H1 (cell line): ENCODE measurements at regions not wholly inside any gene's neighbourhood (a gene's known extent, or its start where the extent isn't known, plus 50 kb on each side); places are given as distances from the start of the nearest gene placed in this dataset.

Experiments
- CTCF ChIA-PET: fragments of 300-600 bp; sonication (Branson Sonifier 250); formaldehyde crosslinking; loops from one replicate; lab custom pipeline; 2021; ENCODE audit not compliant: partially characterized antibody; lab: Charles Lee
- POLR2A ChIA-PET: fragments of 300-600 bp; sonication (Branson Sonifier 250); formaldehyde crosslinking; loops from one replicate; lab custom pipeline; 2021; ENCODE audit warnings: inconsistent platforms; ENCODE audit not compliant: partially characterized antibody; lab: Charles Lee
- DNase-seq, 2 experiments: peaks; one replicate each; pipeline versions ENCODE4 v3.0.0 to v3.0.0-alpha.2; 2010 to 2022; ENCODE audit warnings: low spot score in 2 of 2, low read depth in 1 of 2, mixed read lengths in 1 of 2
- FAIRE-seq: peaks from 2 replicates; lab custom pipeline; 2011; peaks lifted over from hg19 to GRCh38; lab: Jason Lieb, UNC
- H2AFZ ChIP-seq: 2 replicates; pipeline ENCODE4 v1.8.1; 2012; ENCODE audit warnings: low read length, inconsistent platforms
- H2AK5ac ChIP-seq: 2 replicates; pipeline ENCODE4 v1.6.1; 2013; ENCODE audit warnings: low read depth, low read length
- H2BK120ac ChIP-seq: replicated peaks from 2 replicates; pipeline ENCODE3; 2013; ENCODE audit warnings: low read depth, low read length, inconsistent platforms
- H2BK12ac ChIP-seq: 2 replicates; pipeline ENCODE4 v1.6.1; 2013; ENCODE audit warnings: low read depth, low read length
- H2BK15ac ChIP-seq: 2 replicates; pipeline ENCODE4 v1.6.1; 2013; ENCODE audit warnings: low read length
- H2BK20ac ChIP-seq: 2 replicates; pipeline ENCODE4 v1.6.1; 2013; ENCODE audit warnings: low read length
- H2BK5ac ChIP-seq: 2 replicates; pipeline ENCODE4 v1.6.1; 2013; ENCODE audit warnings: low read depth, low read length
- H3K14ac ChIP-seq: 2 replicates; pipeline ENCODE4 v1.6.1; 2013; ENCODE audit warnings: inconsistent platforms; ENCODE audit not compliant: insufficient read length
- H3K18ac ChIP-seq: 2 replicates; pipeline ENCODE4 v1.6.1; 2013; ENCODE audit warnings: low read length; ENCODE audit errors: extremely low read depth
- H3K23ac ChIP-seq: 2 replicates; pipeline ENCODE4 v1.6.1; 2013; ENCODE audit warnings: inconsistent platforms; ENCODE audit not compliant: insufficient read length
- H3K23me2 ChIP-seq: 2 replicates; pipeline ENCODE4 v1.6.1; 2013; ENCODE audit warnings: low read depth, low read length
- H3K27ac ChIP-seq: 2 replicates; pipeline ENCODE4 v1.6.1; 2011; ENCODE audit warnings: low read depth, low read length, inconsistent platforms
- H3K27me3 ChIP-seq, 4 experiments: replicated peaks in 1 of 4; 1 replicate in 1 of 4; 2 replicates in 3 of 4; pipeline versions ENCODE4 v1.6.1 to v1.8.1; 2011 to 2013; ENCODE audit warnings: low read length in 3 of 4, mild to moderate bottlenecking in 3 of 4, inconsistent platforms in 2 of 4, mixed read lengths in 2 of 4, moderate library complexity in 1 of 4; ENCODE audit not compliant: control insufficient read depth in 3 of 4, insufficient read depth in 3 of 4; ENCODE audit errors: extremely low read depth in 1 of 4
- H3K36me3 ChIP-seq, 4 experiments: 2 replicates each; pipeline versions ENCODE4 v1.6.1 to v1.8.1; 2011 to 2013; ENCODE audit warnings: mild to moderate bottlenecking in 4 of 4, low read length in 3 of 4, moderate library complexity in 2 of 4, control low read depth in 1 of 4, inconsistent platforms in 1 of 4; ENCODE audit not compliant: insufficient read depth in 4 of 4, control insufficient read depth in 2 of 4
- H3K4ac ChIP-seq: replicated peaks from 2 replicates; pipeline ENCODE3; 2013; ENCODE audit warnings: low read length, low read depth, mixed read lengths, inconsistent platforms; ENCODE audit not compliant: insufficient read length
- H3K4me1 ChIP-seq, 4 experiments: replicated peaks in 1 of 4; 1 replicate in 1 of 4; 2 replicates in 3 of 4; pipeline versions ENCODE4 v1.6.1 to v1.8.1; 2011 to 2013; ENCODE audit warnings: low read length in 3 of 4, inconsistent platforms in 2 of 4, mixed read lengths in 1 of 4; ENCODE audit not compliant: insufficient read depth in 4 of 4, control insufficient read depth in 3 of 4
- H3K4me2 ChIP-seq, 2 experiments: 2 replicates each; pipeline versions ENCODE4 v1.6.1 to v1.8.1; 2011 to 2013; ENCODE audit warnings: low read depth in 2 of 2, low read length in 2 of 2, control low read depth in 1 of 2, inconsistent platforms in 1 of 2, mild to moderate bottlenecking in 1 of 2; ENCODE audit not compliant: insufficient read depth in 1 of 2
- H3K4me3 ChIP-seq, 4 experiments: fragments of 200-600, 300-600 bp in 1 of 4; sonication (generic), shearing (Covaris generic), sonication (Bioruptor Twin) in 1 of 4; 2 replicates each; pipeline versions ENCODE4 v1.5.1 to v1.8.1; 2011 to 2016; ENCODE audit warnings: low read length in 4 of 4, low read depth in 3 of 4, control low read depth in 2 of 4, inconsistent platforms in 2 of 4, mild to moderate bottlenecking in 2 of 4, mixed read lengths in 1 of 4, moderate library complexity in 1 of 4; ENCODE audit not compliant: insufficient read depth in 2 of 4; ENCODE audit errors: extremely low read depth in 1 of 4
- H3K56ac ChIP-seq: replicated peaks from 2 replicates; pipeline ENCODE3; 2013; ENCODE audit warnings: low read depth, mild to moderate bottlenecking, mixed read lengths, low read length, inconsistent platforms; ENCODE audit not compliant: insufficient read length
- H3K79me1 ChIP-seq: 2 replicates; pipeline ENCODE4 v1.6.1; 2013; ENCODE audit warnings: low read depth, low read length, control low read depth
- H3K79me2 ChIP-seq, 2 experiments: 2 replicates each; pipeline versions ENCODE4 v1.6.1 to v1.8.1; 2012 to 2013; ENCODE audit warnings: low read length in 2 of 2, mild to moderate bottlenecking in 2 of 2, inconsistent platforms in 1 of 2; ENCODE audit not compliant: insufficient read depth in 2 of 2, control insufficient read depth in 1 of 2
- H3K9ac ChIP-seq, 4 experiments: replicated peaks in 1 of 4; 1 replicate in 1 of 4; 2 replicates in 3 of 4; pipeline versions ENCODE4 v1.6.1 to v1.8.1; 2011 to 2013; ENCODE audit warnings: low read depth in 3 of 4, low read length in 3 of 4, control low read depth in 2 of 4, mild to moderate bottlenecking in 2 of 4, moderate library complexity in 2 of 4, inconsistent platforms in 1 of 4; ENCODE audit errors: extremely low read depth in 1 of 4
- H3K9me3 ChIP-seq, 2 experiments: 2 replicates each; pipeline versions ENCODE4 v1.6.1 to v1.8.1; 2012 to 2013; ENCODE audit warnings: mild to moderate bottlenecking in 2 of 2, moderate library complexity in 2 of 2, control low read depth in 1 of 2, inconsistent platforms in 1 of 2, low read depth in 1 of 2, low read length in 1 of 2, mixed read lengths in 1 of 2; ENCODE audit not compliant: insufficient read depth in 2 of 2
- H4K20me1 ChIP-seq, 2 experiments: replicated peaks in 1 of 2; 2 replicates each; pipeline versions ENCODE3 to v1.8.1; 2011 to 2013; ENCODE audit warnings: inconsistent platforms in 2 of 2, low read length in 2 of 2, mild to moderate bottlenecking in 1 of 2; ENCODE audit not compliant: insufficient read depth in 2 of 2, control insufficient read depth in 1 of 2
- H4K5ac ChIP-seq: 2 replicates; pipeline ENCODE4 v1.6.1; 2013; ENCODE audit warnings: low read length, low read depth, mixed read lengths, inconsistent platforms; ENCODE audit not compliant: insufficient read length
- H4K8ac ChIP-seq: 2 replicates; pipeline ENCODE4 v1.8.0; 2013; ENCODE audit warnings: mild to moderate bottlenecking, moderate library complexity, low read length, inconsistent platforms; ENCODE audit not compliant: insufficient read depth; ENCODE audit errors: extremely low read depth
- H4K91ac ChIP-seq: replicated peaks from 2 replicates; pipeline ENCODE3; 2013; ENCODE audit warnings: low read length, mixed read lengths, inconsistent platforms; ENCODE audit not compliant: insufficient read length
- BACH1 ChIP-seq: IDR thresholded peaks from 2 replicates; pipeline ENCODE4 v1.6.1; 2012; ENCODE audit warnings: low read length, improper control_type of control experiment
- BRCA1 ChIP-seq: IDR thresholded peaks from 2 replicates; pipeline ENCODE4 v1.6.1; 2012; ENCODE audit warnings: low read depth, low read length, improper control_type of control experiment
- CTCF ChIP-seq, 3 experiments: IDR thresholded peaks; 1 replicate in 2 of 3; 2 replicates in 1 of 3; pipeline versions ENCODE4 v1.5.1 to v1.6.1; 2011; ENCODE audit warnings: low read length in 3 of 3, mild to moderate bottlenecking in 3 of 3, inconsistent platforms in 2 of 3, low read depth in 1 of 3, moderate library complexity in 1 of 3; ENCODE audit not compliant: insufficient read depth in 1 of 3; ENCODE audit errors: control extremely low read depth in 1 of 3
- GTF2F1 ChIP-seq: IDR thresholded peaks from 2 replicates; pipeline ENCODE4 v1.6.1; 2012; ENCODE audit warnings: low read depth, low read length, improper control_type of control experiment, borderline replicate concordance
- HDAC2 ChIP-seq, 2 experiments: fragments of 300-600 bp in 1 of 2; sonication (generic) in 1 of 2; IDR thresholded peaks; 2 replicates each; pipeline ENCODE4 v1.6.1; 2011 to 2012; ENCODE audit warnings: low read depth in 2 of 2, low read length in 2 of 2, mild to moderate bottlenecking in 2 of 2, moderate library complexity in 2 of 2, borderline replicate concordance in 1 of 2, inconsistent platforms in 1 of 2
- HDAC6 ChIP-seq: IDR thresholded peaks from one replicate; pipeline ENCODE4 v1.7.1; 2012; ENCODE audit warnings: low read depth, mild to moderate bottlenecking, inconsistent platforms, low read length, moderate library complexity
- MAFK ChIP-seq: IDR thresholded peaks from 2 replicates; pipeline ENCODE4 v1.6.1; 2012; ENCODE audit warnings: low read depth, mild to moderate bottlenecking, improper control_type of control experiment, low read length
- POLR2AphosphoS5 ChIP-seq: IDR thresholded peaks from 2 replicates; pipeline ENCODE4 v1.6.1; 2011; ENCODE audit warnings: low read depth, low read length
- SIX5 ChIP-seq: IDR thresholded peaks from 2 replicates; pipeline ENCODE4 v1.6.1; 2011; ENCODE audit warnings: mild to moderate bottlenecking, low read depth, low read length
- SRF ChIP-seq: IDR thresholded peaks from 2 replicates; pipeline ENCODE4 v1.6.1; 2011; ENCODE audit warnings: mild to moderate bottlenecking, low read depth, low read length, moderate library complexity
- TAF7 ChIP-seq: optimal IDR thresholded peaks from 2 replicates; pipeline ENCODE3; 2011; ENCODE audit warnings: low read depth, mild to moderate bottlenecking, inconsistent platforms, low read length, moderate library complexity, borderline replicate concordance
- USF2 ChIP-seq: IDR thresholded peaks from 2 replicates; pipeline ENCODE4 v1.6.1; 2011; ENCODE audit warnings: low read length, improper control_type of control experiment
- YY1 ChIP-seq: IDR thresholded peaks from 2 replicates; pipeline ENCODE4 v1.6.1; 2011; ENCODE audit warnings: low read depth, mild to moderate bottlenecking, low read length

- Histone ChIP-seq H3K18ac (no peak overlapping the region), H3K27me3 (no peaks in the 10 kb centered on the region), H2BK5ac (no peak overlapping the region), H2AK5ac (no peak overlapping the region), H3K4ac (no peak overlapping the region), H4K91ac (no peak overlapping the region), H2AFZ (no peak overlapping the region), H3K9ac (no peak overlapping the region), H3K36me3 (no peaks in the 10 kb centered on the region), H3K4me1 (no peaks in the 10 kb centered on the region), H2BK15ac (no peak overlapping the region), H3K56ac (no peak overlapping the region), H2BK12ac (no peak overlapping the region), H4K5ac (no peak overlapping the region), H3K79me1 (no peaks in the 10 kb centered on the region), H3K9me3 (no peaks in the 10 kb centered on the region), H3K23ac (no peak overlapping the region), H3K14ac (no peak overlapping the region), H3K4me2 (no peak overlapping the region), H4K20me1 (no peaks in the 10 kb centered on the region), H3K79me2 (no peaks in the 10 kb centered on the region), H2BK120ac (no peak overlapping the region), H3K27ac (no peak overlapping the region), H2BK20ac (no peak overlapping the region), H4K8ac (no peak overlapping the region), H3K4me3 (no peak overlapping the region), H3K23me2 (no peaks in the 10 kb centered on the region)
- CTCF ChIA-PET = no interaction called here
- no peak for FAIRE-seq
- DNase-seq = no peak
- POLR2A ChIA-PET = no interaction called here
- TF ChIP-seq BRCA1 (no peak), HDAC6 (no peak), MAFK (no peak), BACH1 (no peak), HDAC2 (IDR thresholded peaks at IDR 0.05; ENCODE audit: borderline replicate concordance in 1 of 2, low read depth in 2 of 2, low read length in 2 of 2) (no peak), SIX5 (no peak), GTF2F1 (no peak), SRF (no peak), CTCF (IDR thresholded peaks at IDR 0.05; ENCODE audit: control extremely low read depth in 1 of 3, insufficient read depth in 1 of 3, low read depth in 1 of 3, low read length in 3 of 3) (no peak), TAF7 (no peak), USF2 (no peak), POLR2AphosphoS5 (no peak), YY1 (no peak)
These were observed 220.6 kb downstream of the ZIC4 start for GRCh38 chr3:147185781-147186180.
